ENCODE measurements at regions not wholly inside any gene's neighbourhood (a gene's known extent, or its start where the extent isn't known, plus 50 kb on each side); places are given as distances from the start of the nearest gene placed in this dataset.

DNA sequence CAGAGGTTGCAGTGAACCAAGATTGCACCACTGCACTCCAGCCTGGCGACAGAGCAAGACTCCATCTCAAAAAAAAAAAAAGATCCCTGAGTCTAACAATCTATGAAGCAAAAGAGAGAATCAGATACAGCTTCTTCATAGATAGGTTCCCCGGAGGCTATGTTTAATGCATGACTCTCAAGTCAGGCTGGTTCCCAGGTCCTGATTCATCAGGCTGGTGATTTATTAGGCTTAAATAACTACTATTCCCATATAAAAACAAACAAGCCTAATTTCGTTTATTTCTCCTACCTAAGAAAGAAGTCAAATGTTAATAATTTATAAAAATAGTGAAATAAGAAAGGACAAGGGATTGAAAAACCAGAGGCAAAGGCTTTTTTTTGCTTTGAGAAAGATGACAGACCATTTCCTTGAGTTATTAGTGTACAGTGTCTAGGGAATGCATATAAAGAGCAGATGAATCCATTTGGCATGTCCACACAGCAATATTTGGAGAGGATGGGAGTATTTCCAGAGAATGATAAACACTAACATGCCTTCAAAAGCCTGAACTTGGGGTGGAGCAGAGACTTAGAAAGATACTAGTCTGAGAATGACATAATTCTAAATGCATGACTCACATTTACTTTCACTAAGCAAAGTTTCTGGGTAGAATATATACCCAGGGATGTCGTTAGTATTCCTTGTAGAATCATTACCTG is 115.3 kb downstream of the NREP start:
- TF ChIP-seq, protein P1, sequence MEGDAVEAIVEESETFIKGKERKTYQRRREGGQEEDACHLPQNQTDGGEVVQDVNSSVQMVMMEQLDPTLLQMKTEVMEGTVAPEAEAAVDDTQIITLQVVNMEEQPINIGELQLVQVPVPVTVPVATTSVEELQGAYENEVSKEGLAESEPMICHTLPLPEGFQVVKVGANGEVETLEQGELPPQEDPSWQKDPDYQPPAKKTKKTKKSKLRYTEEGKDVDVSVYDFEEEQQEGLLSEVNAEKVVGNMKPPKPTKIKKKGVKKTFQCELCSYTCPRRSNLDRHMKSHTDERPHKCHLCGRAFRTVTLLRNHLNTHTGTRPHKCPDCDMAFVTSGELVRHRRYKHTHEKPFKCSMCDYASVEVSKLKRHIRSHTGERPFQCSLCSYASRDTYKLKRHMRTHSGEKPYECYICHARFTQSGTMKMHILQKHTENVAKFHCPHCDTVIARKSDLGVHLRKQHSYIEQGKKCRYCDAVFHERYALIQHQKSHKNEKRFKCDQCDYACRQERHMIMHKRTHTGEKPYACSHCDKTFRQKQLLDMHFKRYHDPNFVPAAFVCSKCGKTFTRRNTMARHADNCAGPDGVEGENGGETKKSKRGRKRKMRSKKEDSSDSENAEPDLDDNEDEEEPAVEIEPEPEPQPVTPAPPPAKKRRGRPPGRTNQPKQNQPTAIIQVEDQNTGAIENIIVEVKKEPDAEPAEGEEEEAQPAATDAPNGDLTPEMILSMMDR (IDR thresholded peaks at IDR 0.05): no peak
- no peak for TF ChIP-seq POLR2A (IDR thresholded peaks at IDR 0.05)

All from breast epithelium (tissue), 3 donors.